ENCODE measurements at regions not wholly inside any gene's neighbourhood (a gene's known extent, or its start where the extent isn't known, plus 50 kb on each side); places are given as distances from the start of the nearest gene placed in this dataset.

DNA sequence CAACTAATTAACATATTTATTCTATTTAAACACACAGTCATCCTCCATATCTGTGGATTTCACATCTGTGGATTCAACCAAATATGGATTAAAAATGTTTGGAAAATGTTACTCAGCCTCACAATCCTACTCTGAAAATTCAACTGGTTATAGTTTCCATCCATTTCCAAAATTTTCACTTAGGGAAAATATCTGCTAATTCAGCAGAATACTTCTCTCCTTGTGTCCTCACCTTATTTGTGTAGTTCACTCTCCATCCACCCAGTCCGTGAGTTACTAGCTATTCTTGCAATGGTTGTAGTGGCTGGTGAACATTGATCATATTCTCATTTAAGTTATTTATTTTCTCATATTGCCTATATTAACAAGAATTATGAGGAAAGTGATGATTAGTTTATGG lies 77.6 kb upstream of the PRKCQ start:
- DNase-seq (ENCODE audit: low read depth in 2 of 3, low spot score in 2 of 3), result no peak

DNA sequence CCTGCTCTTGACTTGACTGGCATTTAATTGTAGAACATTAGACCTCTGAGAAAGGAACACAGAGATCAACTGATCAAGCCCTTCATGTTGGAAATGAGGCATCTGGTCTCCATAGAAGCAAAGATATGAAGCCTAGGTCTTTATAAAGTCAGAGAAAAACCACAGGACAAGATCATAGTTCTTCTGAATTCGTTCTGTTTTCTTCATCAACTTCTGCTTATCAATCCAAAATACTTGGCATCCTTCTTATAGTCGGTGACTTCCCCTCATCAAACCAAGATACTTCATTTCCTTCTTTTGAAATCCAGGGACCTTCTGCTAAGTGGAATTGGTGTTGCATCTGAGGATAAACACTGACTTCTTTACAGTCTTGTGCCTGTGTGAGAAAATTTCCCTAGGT lies 77.1 kb upstream of the PRKCQ start:
- no peak for DNase-seq (ENCODE audit: low read depth in 2 of 3, low spot score in 2 of 3)

- no peak for DNase-seq (ENCODE audit: low read depth in 2 of 3, low spot score in 2 of 3)
Measured at GRCh38 chr10:6654571-6654970, 74.5 kb upstream of the PRKCQ start.

- no peak for DNase-seq (ENCODE audit: low read depth in 2 of 3, low spot score in 2 of 3)
Measured at GRCh38 chr10:6650586-6650985, 70.5 kb upstream of the PRKCQ start.

DNA sequence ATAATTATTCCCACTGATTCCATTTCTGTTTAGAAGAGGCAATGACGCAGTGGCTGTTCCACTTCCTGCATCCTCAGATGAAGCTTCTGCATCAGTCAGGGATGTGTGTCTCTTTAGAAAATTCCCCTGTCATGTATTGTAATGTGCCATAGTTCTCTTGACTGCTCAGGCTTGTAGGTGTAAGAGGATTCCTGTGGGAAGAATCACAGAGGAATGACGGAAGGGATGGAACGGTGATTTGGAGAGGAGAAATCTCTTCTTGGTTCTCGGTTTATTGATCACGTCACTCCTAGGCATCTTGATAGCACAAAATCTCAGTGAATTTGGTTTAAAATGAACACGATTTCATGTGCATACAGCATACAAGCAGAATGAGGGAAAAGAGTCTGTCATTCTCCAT lies 69.8 kb upstream of the PRKCQ start:
- DNase-seq (ENCODE audit: low read depth in 2 of 3, low spot score in 2 of 3), result no peak

- no peak for DNase-seq (ENCODE audit: low read depth in 2 of 3, low spot score in 2 of 3)
Measured at GRCh38 chr10:6648894-6649720, 69.0 kb upstream of the PRKCQ start.

- DNase-seq (ENCODE audit: low read depth in 2 of 3, low spot score in 2 of 3), result peak; percentile 39 to 62 (median 47)
Measured at GRCh38 chr10:6647811-6648526, 67.9 kb upstream of the PRKCQ start.

DNA sequence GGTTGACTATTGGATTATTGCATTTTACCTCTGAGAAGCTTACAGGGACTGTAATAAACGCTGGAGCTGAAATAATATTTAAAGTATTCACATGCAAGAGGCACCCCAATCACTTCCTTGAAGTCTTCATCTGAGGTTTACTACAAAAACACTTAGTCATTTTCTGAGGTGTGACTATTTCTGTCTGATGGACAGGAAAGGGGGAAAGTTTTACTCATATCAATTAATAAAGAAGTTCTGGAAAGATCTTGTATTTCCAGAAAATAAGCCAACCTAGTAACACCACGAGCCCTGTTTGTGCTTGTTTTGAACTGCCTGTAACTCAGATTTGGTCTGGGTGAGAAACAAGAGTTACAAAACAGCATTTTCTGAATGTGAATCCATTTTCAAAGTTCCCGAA lies 63.9 kb upstream of the PRKCQ start:
- DNase-seq (ENCODE audit: low read depth in 2 of 3, low spot score in 2 of 3), result no peak

DNA sequence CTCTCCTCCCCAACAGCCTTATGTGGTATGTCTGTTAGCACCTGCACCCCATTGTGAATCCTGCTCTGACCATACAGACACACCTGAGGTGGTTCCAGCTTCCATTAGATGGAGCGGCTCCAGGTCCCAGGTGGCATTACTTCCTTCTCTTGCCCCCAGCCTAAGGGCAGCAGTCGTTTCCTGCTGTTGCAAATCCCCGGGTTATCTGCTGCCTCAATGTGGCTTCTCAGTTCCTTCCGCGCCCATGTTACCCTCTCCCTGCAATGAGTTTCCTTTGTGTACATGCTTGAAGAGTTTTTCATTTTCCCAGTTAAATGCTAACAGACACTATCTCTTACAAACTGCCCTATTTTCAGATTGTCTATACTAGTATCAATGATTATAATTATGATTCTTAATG lies 62.8 kb upstream of the PRKCQ start:
- DNase-seq (ENCODE audit: low read depth in 2 of 3, low spot score in 2 of 3), result no peak

DNA sequence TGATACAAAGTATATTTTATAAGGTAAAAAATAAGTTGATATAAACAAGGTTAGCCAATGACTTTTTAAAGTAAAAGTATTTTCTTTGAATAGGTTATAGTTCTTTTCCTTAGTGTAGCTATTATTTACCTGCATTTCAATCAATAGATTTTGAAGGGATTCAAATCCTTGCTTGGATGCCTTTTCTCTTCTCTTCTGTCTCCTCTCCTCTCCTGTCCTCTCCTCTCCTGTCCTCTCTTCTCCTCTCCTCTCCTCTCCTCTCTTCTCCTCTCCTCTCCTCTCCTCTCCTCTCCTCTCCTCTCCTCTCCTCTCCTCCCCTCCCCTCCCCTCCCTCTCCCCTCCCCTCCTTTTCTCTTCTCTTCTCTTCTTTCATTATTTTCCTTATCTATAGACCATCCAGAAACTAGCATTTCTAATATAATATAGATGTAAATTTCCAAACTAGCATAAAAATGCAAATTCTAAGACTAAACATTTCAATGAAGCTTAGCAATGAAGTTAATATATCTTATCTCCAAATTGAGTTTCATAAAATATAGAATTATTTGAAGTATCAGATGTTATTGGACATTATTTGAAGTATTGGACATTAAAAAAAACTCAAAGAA lies 60.5 kb upstream of the PRKCQ start:
- no peak for DNase-seq (ENCODE audit: low read depth in 2 of 3, low spot score in 2 of 3)

DNA sequence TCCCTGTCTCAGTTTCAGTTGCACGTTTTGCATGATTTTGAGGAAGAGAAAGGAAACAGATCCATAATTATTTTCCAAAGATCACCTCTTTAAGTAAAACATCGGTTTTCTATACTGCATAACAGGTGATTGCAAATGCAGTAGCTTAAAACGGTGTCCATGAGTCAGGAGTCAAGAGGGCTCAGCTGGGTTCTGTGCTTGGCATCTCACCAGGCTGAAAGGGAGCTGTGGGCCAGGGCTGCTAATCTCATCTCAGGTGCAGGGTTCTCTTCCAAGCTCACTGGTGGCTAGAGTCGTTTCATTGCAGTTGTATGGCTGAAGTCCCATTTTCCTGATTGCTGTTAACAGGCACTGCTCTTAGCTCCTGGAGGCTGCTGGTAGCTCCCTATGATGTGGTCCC lies 57.0 kb upstream of the PRKCQ start:
- no peak for DNase-seq (ENCODE audit: low read depth in 2 of 3, low spot score in 2 of 3)

- no peak for DNase-seq (ENCODE audit: low read depth in 2 of 3, low spot score in 2 of 3)
Measured at GRCh38 chr10:6635784-6636183, 55.7 kb upstream of the PRKCQ start.
